OCI-LY3 (cell line): ENCODE measurements at regions not wholly inside any gene's neighbourhood (a gene's known extent, or its start where the extent isn't known, plus 50 kb on each side); places are given as distances from the start of the nearest gene placed in this dataset.
"Not testable (repeated sequence)": the region's sequence is repeated elsewhere in the genome, so short reads cannot be mapped to it uniquely, and the experiment has no call there.

Source experiments
- CTCF ChIP-seq: fragments of 200-600, 300-600 bp; sonication (generic); IDR thresholded peaks from 2 replicates; pipeline ENCODE4 v1.5.1; 2014; ENCODE audit warnings: antibody characterized with exemption, low read length, low read depth
- EZH2phosphoT487 ChIP-seq: fragments of 200-600 bp; shearing (Covaris generic); IDR thresholded peaks from 2 replicates; pipeline ENCODE4 v1.6.1; 2018; ENCODE audit warnings: antibody characterized with exemption, mixed run types, low read depth

GRCh38 chr15:84536181-84536580, 64.6 kb upstream of the ZSCAN2 start:
- not testable (repeated sequence) for TF ChIP-seq CTCF, EZH2phosphoT487
